PC-3 (cell line): ENCODE measurements at regions not wholly inside any gene's neighbourhood (a gene's known extent, or its start where the extent isn't known, plus 50 kb on each side); places are given as distances from the start of the nearest gene placed in this dataset.

Source experiments
- ATAC-seq: fragments of 200-7000 bp; cut with Tn5 transposase; 2 replicates; pipeline ENCODE4 v1.9.1; 2020; ENCODE audit warnings: mild to moderate bottlenecking, moderate library complexity
- BruUV-seq: library from RNA; stranded (reverse); fragments of 400-500 nt; replicated peaks from 2 replicates; lab custom pipeline; 2021; lab: Mats Ljungman, UMichigan
- CTCF ChIA-PET: fragments of 300-600 bp; sonication (Branson Sonifier 250); formaldehyde crosslinking; loops from one replicate; lab custom pipeline; 2022; ENCODE audit warnings: antibody characterized with exemption; lab: Charles Lee
- POLR2A ChIA-PET: fragments of 300-600 bp; sonication (Branson Sonifier 250); formaldehyde crosslinking; loops from one replicate; lab custom pipeline; 2022; ENCODE audit warnings: antibody characterized with exemption; ENCODE audit not compliant: unreplicated experiment; lab: Charles Lee
- DNase-seq: peaks from one replicate; pipeline ENCODE4 v3.0.0-alpha.2; 2015
- H2AFZ ChIP-seq: fragments of 300-600 bp; sonication (generic); 2 replicates; pipeline ENCODE4 v1.6.0; 2016; ENCODE audit warnings: antibody characterized with exemption, low read length
- H3F3A ChIP-seq: fragments of 300-600 bp; sonication (generic); one replicate; pipeline ENCODE4 v1.6.0; 2017; ENCODE audit warnings: antibody characterized with exemption, low read length, control low read depth, mild to moderate bottlenecking; ENCODE audit not compliant: unreplicated experiment
- H3K27ac ChIP-seq: fragments of 300-600 bp; sonication (generic); 2 replicates; pipeline ENCODE4 v1.5.1; 2016; ENCODE audit warnings: mild to moderate bottlenecking, low read length
- H3K27me3 ChIP-seq: fragments of 300-600 bp; sonication (generic); 2 replicates; pipeline ENCODE4 v1.6.1; 2016; ENCODE audit warnings: low read length, mixed read lengths
- H3K36me3 ChIP-seq: fragments of 300-600 bp; sonication (generic); 2 replicates; pipeline ENCODE4 v1.6.1; 2016; ENCODE audit warnings: low read depth, mixed run types, low read length, mixed read lengths
- H3K4me1 ChIP-seq: fragments of 300-600 bp; sonication (generic); 2 replicates; pipeline ENCODE4 v1.5.1; 2016; ENCODE audit warnings: low read length; ENCODE audit not compliant: insufficient read depth
- H3K4me2 ChIP-seq: fragments of 300-600 bp; sonication (generic); 2 replicates; pipeline ENCODE4 v1.6.0; 2016; ENCODE audit warnings: low read length
- H3K4me3 ChIP-seq: fragments of 300-600 bp; sonication (generic); 2 replicates; pipeline ENCODE4 v1.5.1; 2016; ENCODE audit warnings: mild to moderate bottlenecking, low read length, mixed read lengths
- H3K79me2 ChIP-seq: fragments of 300-600 bp; sonication (generic); 2 replicates; pipeline ENCODE4 v1.6.1; 2017; ENCODE audit warnings: low read length, mixed read lengths
- H3K9ac ChIP-seq: fragments of 300-600 bp; sonication (generic); 2 replicates; pipeline ENCODE4 v1.6.0; 2016; ENCODE audit warnings: mild to moderate bottlenecking, low read length
- H3K9me2 ChIP-seq: fragments of 300-600 bp; sonication (generic); replicated peaks from 2 replicates; pipeline ENCODE4 v1.6.1; 2016; ENCODE audit warnings: mixed run types, low read length, mixed read lengths
- H3K9me3 ChIP-seq: fragments of 300-600 bp; sonication (generic); 2 replicates; pipeline ENCODE4 v1.6.1; 2016; ENCODE audit warnings: low read length, mixed read lengths
- H4K20me1 ChIP-seq: fragments of 300-600 bp; sonication (generic); 2 replicates; pipeline ENCODE4 v1.6.1; 2016; ENCODE audit warnings: low read length, mixed read lengths
- CTCF ChIP-seq: fragments of 300-600 bp; sonication (generic); conservative IDR thresholded peaks from 2 replicates; pipeline ENCODE4 v1.5.1; 2017; ENCODE audit warnings: antibody characterized with exemption, low read depth, mild to moderate bottlenecking, low read length
- EZH2 ChIP-seq: fragments of 300-600 bp; sonication (generic); IDR thresholded peaks from one replicate; pipeline ENCODE4 v1.6.1; 2017; ENCODE audit warnings: antibody characterized with exemption, mild to moderate bottlenecking, low read length; ENCODE audit not compliant: unreplicated experiment
- EZH2phosphoT487 ChIP-seq: fragments of 300-600 bp; sonication (generic); IDR thresholded peaks from 2 replicates; pipeline ENCODE4 v1.6.1; 2018; ENCODE audit warnings: mild to moderate bottlenecking, antibody characterized with exemption, low read length, borderline replicate concordance
- intact Hi-C: fragments of 100-400 bp; cut with micrococcal nuclease; formaldehyde crosslinking; loops from 2 replicates; pipeline ENCODE4 v1.9.0; 2023

GRCh38 chr13:66189986-66190385, 1040.2 kb downstream of the PCDH9 start:
- Histone ChIP-seq H3K27me3 (no peaks in the 10 kb centered on the region), H4K20me1 (no peaks in the 10 kb centered on the region), H3K79me2 (no peaks in the 10 kb centered on the region), H3K9me3 (no peaks in the 10 kb centered on the region), H3K4me2 (no peak overlapping the region), H3K4me3 (no peak overlapping the region), H3K9me2 (no peaks in the 10 kb centered on the region), H3F3A (no peaks in the 10 kb centered on the region), H3K4me1 (no peaks in the 10 kb centered on the region), H2AFZ (no peak overlapping the region), H3K9ac (no peak overlapping the region), H3K27ac (no peak overlapping the region), H3K36me3 (no peaks in the 10 kb centered on the region)
- BruUV-seq, result no TSS peak
- ChIA-PET CTCF (no interaction called here), POLR2A (no interaction called here)
- no peak for TF ChIP-seq EZH2phosphoT487
- TF ChIP-seq CTCF, result no peak
- TF ChIP-seq EZH2, result no peak
- ATAC-seq (no peak), DNase-seq (no peak)
- intact Hi-C loops, result no loop called here

GRCh38 chr13:66180836-66181235, 1049.3 kb downstream of the PCDH9 start:
- Histone ChIP-seq H2AFZ (no peak overlapping the region), H3K36me3 (no peaks in the 10 kb centered on the region), H3K27ac (no peak overlapping the region), H3K9me3 (no peaks in the 10 kb centered on the region), H3F3A (no peaks in the 10 kb centered on the region), H3K9me2 (no peaks in the 10 kb centered on the region), H3K79me2 (no peaks in the 10 kb centered on the region), H3K27me3 (no peaks in the 10 kb centered on the region), H4K20me1 (no peaks in the 10 kb centered on the region), H3K4me2 (no peak overlapping the region), H3K4me3 (no peak overlapping the region), H3K9ac (no peak overlapping the region), H3K4me1 (no peaks in the 10 kb centered on the region)
- no TSS peak for BruUV-seq
- DNase-seq (peak; percentile 9), ATAC-seq (no peak)
- ChIA-PET CTCF (no interaction called here), POLR2A (no interaction called here)
- intact Hi-C loops, result no loop called here
- TF ChIP-seq EZH2phosphoT487 (no peak), CTCF (no peak), EZH2 (no peak)

- Histone ChIP-seq H3K9me2 (no peaks in the 10 kb centered on the region), H3F3A (no peaks in the 10 kb centered on the region), H3K4me1 (no peaks in the 10 kb centered on the region), H3K9ac (no peak overlapping the region), H2AFZ (no peak overlapping the region), H3K9me3 (no peaks in the 10 kb centered on the region), H3K79me2 (no peaks in the 10 kb centered on the region), H3K4me2 (no peak overlapping the region), H3K36me3 (no peaks in the 10 kb centered on the region), H3K4me3 (no peak overlapping the region), H3K27me3 (no peaks in the 10 kb centered on the region), H4K20me1 (no peaks in the 10 kb centered on the region), H3K27ac (no peak overlapping the region)
- BruUV-seq, result no TSS peak
- POLR2A ChIA-PET, result no interaction called here
- TF ChIP-seq EZH2, result no peak
- no peak for TF ChIP-seq CTCF
- no peak for TF ChIP-seq EZH2phosphoT487
- intact Hi-C loops, result no loop called here
- CTCF ChIA-PET, result no interaction called here
- ATAC-seq (no peak), DNase-seq (no peak)
Observed at GRCh38 chr13:66171920-66172319, 1058.2 kb downstream of the PCDH9 start.
